ENCODE measurements at regions not wholly inside any gene's neighbourhood (a gene's known extent, or its start where the extent isn't known, plus 50 kb on each side); places are given as distances from the start of the nearest gene placed in this dataset.

DNA sequence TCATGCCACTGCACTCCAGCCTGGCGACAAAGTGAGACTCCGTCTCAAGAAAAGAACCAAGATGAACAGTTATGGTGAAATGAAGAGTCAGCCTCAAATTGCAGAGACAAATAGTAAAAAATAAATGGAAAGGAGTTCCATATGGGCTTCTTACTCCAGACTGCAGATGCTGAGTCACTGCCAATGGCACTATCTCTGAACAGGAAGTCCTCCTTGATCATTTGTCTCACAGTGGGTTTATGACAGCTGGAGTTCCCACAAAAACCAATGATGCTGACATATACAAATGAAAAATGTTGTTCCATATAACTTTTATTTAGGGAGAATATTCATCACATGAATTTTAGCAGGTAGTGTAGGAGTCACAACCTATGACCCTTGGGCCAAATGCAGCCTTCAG is 631.6 kb downstream of the PCDH18 start:
- TF ChIP-seq POLR2AphosphoS5 (IDR thresholded peaks at IDR 0.05) = no peak
- TF ChIP-seq, protein P1, sequence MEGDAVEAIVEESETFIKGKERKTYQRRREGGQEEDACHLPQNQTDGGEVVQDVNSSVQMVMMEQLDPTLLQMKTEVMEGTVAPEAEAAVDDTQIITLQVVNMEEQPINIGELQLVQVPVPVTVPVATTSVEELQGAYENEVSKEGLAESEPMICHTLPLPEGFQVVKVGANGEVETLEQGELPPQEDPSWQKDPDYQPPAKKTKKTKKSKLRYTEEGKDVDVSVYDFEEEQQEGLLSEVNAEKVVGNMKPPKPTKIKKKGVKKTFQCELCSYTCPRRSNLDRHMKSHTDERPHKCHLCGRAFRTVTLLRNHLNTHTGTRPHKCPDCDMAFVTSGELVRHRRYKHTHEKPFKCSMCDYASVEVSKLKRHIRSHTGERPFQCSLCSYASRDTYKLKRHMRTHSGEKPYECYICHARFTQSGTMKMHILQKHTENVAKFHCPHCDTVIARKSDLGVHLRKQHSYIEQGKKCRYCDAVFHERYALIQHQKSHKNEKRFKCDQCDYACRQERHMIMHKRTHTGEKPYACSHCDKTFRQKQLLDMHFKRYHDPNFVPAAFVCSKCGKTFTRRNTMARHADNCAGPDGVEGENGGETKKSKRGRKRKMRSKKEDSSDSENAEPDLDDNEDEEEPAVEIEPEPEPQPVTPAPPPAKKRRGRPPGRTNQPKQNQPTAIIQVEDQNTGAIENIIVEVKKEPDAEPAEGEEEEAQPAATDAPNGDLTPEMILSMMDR (IDR thresholded peaks at IDR 0.05) = no peak
- no peak for TF ChIP-seq POLR2A (IDR thresholded peaks at IDR 0.05)
